GM12892 (cell line): ENCODE measurements at regions not wholly inside any gene's neighbourhood (a gene's known extent, or its start where the extent isn't known, plus 50 kb on each side); places are given as distances from the start of the nearest gene placed in this dataset.
"Not testable (repeated sequence)": the region's sequence is repeated elsewhere in the genome, so short reads cannot be mapped to it uniquely, and the experiment has no call there.

ENCODE experiments used
- DNase-seq: peaks from one replicate; pipeline ENCODE4 v3.0.0; 2011; ENCODE audit not compliant: insufficient read length
- FAIRE-seq: peaks from 2 replicates; lab custom pipeline; 2011; peaks lifted over from hg19 to GRCh38; lab: Jason Lieb, UNC
- POLR2A ChIP-seq: IDR thresholded peaks from 2 replicates; pipeline ENCODE4 v1.6.1; 2011; ENCODE audit warnings: low read depth, low read length, control low read depth
- POLR2AphosphoS5 ChIP-seq: IDR thresholded peaks from 2 replicates; pipeline ENCODE4 v1.6.1; 2011; ENCODE audit warnings: low read depth, low read length, control low read depth
- TAF1 ChIP-seq: IDR thresholded peaks from 2 replicates; pipeline ENCODE4 v1.6.1; 2011; ENCODE audit warnings: low read depth, mild to moderate bottlenecking, control low read depth, low read length, borderline replicate concordance

- DNase-seq (no peak), FAIRE-seq (no peak)
- no peak for TF ChIP-seq POLR2A
- no peak for TF ChIP-seq POLR2AphosphoS5
- TF ChIP-seq TAF1: no peak
Measured at GRCh38 chr10:123275136-123275564, 120.9 kb downstream of the BUB3 start.

- FAIRE-seq: no peak
- no peak for DNase-seq
- TF ChIP-seq POLR2AphosphoS5: no peak
- no peak for TF ChIP-seq TAF1
- TF ChIP-seq POLR2A: no peak
Measured at GRCh38 chr10:123278445-123278844, 124.2 kb downstream of the BUB3 start.

GRCh38 chr10:123283371-123283770 lies 129.2 kb downstream of the BUB3 start:
- DNase-seq, FAIRE-seq: not testable (repeated sequence)

- TF ChIP-seq TAF1 (no peak), POLR2AphosphoS5 (no peak), POLR2A (no peak)
- DNase-seq (no peak), FAIRE-seq (no peak)
Measured at GRCh38 chr10:123284022-123284421, 129.8 kb downstream of the BUB3 start.

GRCh38 chr10:123287594-123288247 lies 133.5 kb downstream of the BUB3 start:
- FAIRE-seq: peak; percentile 33
- no peak for DNase-seq
- no peak for TF ChIP-seq POLR2AphosphoS5
- TF ChIP-seq POLR2A: no peak
- TF ChIP-seq TAF1: no peak

GRCh38 chr10:123289432-123289831 lies 135.2 kb downstream of the BUB3 start:
- FAIRE-seq (no peak), DNase-seq (no peak)
- TF ChIP-seq POLR2A: no peak
- no peak for TF ChIP-seq TAF1
- no peak for TF ChIP-seq POLR2AphosphoS5

- no peak for TF ChIP-seq POLR2AphosphoS5
- no peak for TF ChIP-seq POLR2A
- TF ChIP-seq TAF1: no peak
- DNase-seq (no peak), FAIRE-seq (no peak)
Measured at GRCh38 chr10:123294109-123294508, 139.9 kb downstream of the BUB3 start.

- no peak for FAIRE-seq
- DNase-seq: no peak
- TF ChIP-seq TAF1 (no peak), POLR2A (no peak), POLR2AphosphoS5 (no peak)
Measured at GRCh38 chr10:123294886-123295285, 140.7 kb downstream of the BUB3 start.

GRCh38 chr10:123295644-123296043 lies 141.4 kb downstream of the BUB3 start:
- TF ChIP-seq POLR2A (no peak), POLR2AphosphoS5 (no peak), TAF1 (no peak)
- DNase-seq (no peak), FAIRE-seq (no peak)

GRCh38 chr10:123297175-123297574 lies 143.0 kb downstream of the BUB3 start:
- DNase-seq (no peak), FAIRE-seq (no peak)
- TF ChIP-seq POLR2A (no peak), POLR2AphosphoS5 (no peak)

GRCh38 chr10:123298583-123298982 lies 144.4 kb downstream of the BUB3 start:
- DNase-seq (no peak), FAIRE-seq (no peak)

GRCh38 chr10:123299598-123299997 lies 145.4 kb downstream of the BUB3 start:
- FAIRE-seq: no peak

More at GRCh38 chr10:123298583-123298982, 144.4 kb downstream of the BUB3 start:
- TF ChIP-seq TAF1: no peak
- no peak for TF ChIP-seq POLR2A
- no peak for TF ChIP-seq POLR2AphosphoS5

More at GRCh38 chr10:123299598-123299997, 145.4 kb downstream of the BUB3 start:
- TF ChIP-seq POLR2A (no peak), POLR2AphosphoS5 (no peak), TAF1 (no peak)
- DNase-seq: no peak
